Activated CD8-positive, alpha-beta T cell treated with anti-CD3 and anti-CD28 coated beads for 36 hours (primary cell): ENCODE measurements at regions not wholly inside any gene's neighbourhood (a gene's known extent, or its start where the extent isn't known, plus 50 kb on each side); places are given as distances from the start of the nearest gene placed in this dataset.
"Not testable (repeated sequence)": the region's sequence is repeated elsewhere in the genome, so short reads cannot be mapped to it uniquely, and the experiment has no call there.

ENCODE experiments used
- ATAC-seq: fragments of 200-7000 bp; cut with Tn5 transposase; one replicate; pipeline ENCODE4 v1.10.0; 2021; ENCODE audit warnings: mild to moderate bottlenecking, moderate library complexity
- CTCF ChIA-PET: fragments of 350-600 bp; sonication (Branson Sonifier 250); formaldehyde crosslinking; loops from one replicate; lab custom pipeline; 2021; ENCODE audit warnings: antibody characterized with exemption; lab: Charles Lee
- POLR2A ChIA-PET: fragments of 350-600 bp; sonication (Branson Sonifier 250); formaldehyde crosslinking; loops from one replicate; lab custom pipeline; 2021; ENCODE audit warnings: antibody characterized with exemption; lab: Charles Lee
- DNase-seq: peaks from one replicate; pipeline ENCODE4 v3.0.0-alpha.2; 2020
- H3K27ac Mint-ChIP-seq: one replicate; pipeline ENCODE4 v1.8.0; 2021; ENCODE audit warnings: mild to moderate bottlenecking, mixed read lengths
- H3K27me3 Mint-ChIP-seq: one replicate; pipeline ENCODE4 v1.8.0; 2021; ENCODE audit warnings: mixed read lengths
- H3K36me3 Mint-ChIP-seq: one replicate; pipeline ENCODE4 v1.8.0; 2021; ENCODE audit warnings: low read depth, mixed read lengths
- H3K4me1 Mint-ChIP-seq: one replicate; pipeline ENCODE4 v1.8.0; 2021; ENCODE audit warnings: low read depth, mixed read lengths
- H3K4me3 Mint-ChIP-seq: one replicate; pipeline ENCODE4 v1.8.0; 2021; ENCODE audit warnings: mild to moderate bottlenecking, moderate library complexity, mixed read lengths
- H3K9me3 Mint-ChIP-seq: one replicate; pipeline ENCODE4 v1.8.0; 2021; ENCODE audit warnings: mixed read lengths
- intact Hi-C: fragments of 100-400 bp; cut with micrococcal nuclease; formaldehyde crosslinking; loops from one replicate; pipeline ENCODE4 v1.10.0; 2022
- TF ChIP-seq, protein P1 (sequence below): fragments of 200-600 bp; IDR thresholded peaks from one replicate; pipeline ENCODE4 v1.8.0; 2022; ENCODE audit warnings: antibody characterized with exemption, mild to moderate bottlenecking

GRCh38 chr4:12445711-12446235, 1017.1 kb upstream of the HS3ST1 start:
- ChIA-PET POLR2A (no interaction called here), CTCF (no interaction called here)
- TF ChIP-seq, protein P1, sequence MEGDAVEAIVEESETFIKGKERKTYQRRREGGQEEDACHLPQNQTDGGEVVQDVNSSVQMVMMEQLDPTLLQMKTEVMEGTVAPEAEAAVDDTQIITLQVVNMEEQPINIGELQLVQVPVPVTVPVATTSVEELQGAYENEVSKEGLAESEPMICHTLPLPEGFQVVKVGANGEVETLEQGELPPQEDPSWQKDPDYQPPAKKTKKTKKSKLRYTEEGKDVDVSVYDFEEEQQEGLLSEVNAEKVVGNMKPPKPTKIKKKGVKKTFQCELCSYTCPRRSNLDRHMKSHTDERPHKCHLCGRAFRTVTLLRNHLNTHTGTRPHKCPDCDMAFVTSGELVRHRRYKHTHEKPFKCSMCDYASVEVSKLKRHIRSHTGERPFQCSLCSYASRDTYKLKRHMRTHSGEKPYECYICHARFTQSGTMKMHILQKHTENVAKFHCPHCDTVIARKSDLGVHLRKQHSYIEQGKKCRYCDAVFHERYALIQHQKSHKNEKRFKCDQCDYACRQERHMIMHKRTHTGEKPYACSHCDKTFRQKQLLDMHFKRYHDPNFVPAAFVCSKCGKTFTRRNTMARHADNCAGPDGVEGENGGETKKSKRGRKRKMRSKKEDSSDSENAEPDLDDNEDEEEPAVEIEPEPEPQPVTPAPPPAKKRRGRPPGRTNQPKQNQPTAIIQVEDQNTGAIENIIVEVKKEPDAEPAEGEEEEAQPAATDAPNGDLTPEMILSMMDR: no peak
- H3K27me3 Mint-ChIP-seq: no peaks in the 10 kb centered on the region
- intact Hi-C loops: no loop called here
- H3K9me3 Mint-ChIP-seq: peaks cover 2% of the 10 kb centered on the region
- H3K27ac Mint-ChIP-seq: no peak overlapping the region
- DNase-seq (no peak), ATAC-seq (no peak)
- H3K4me1 Mint-ChIP-seq: no peaks in the 10 kb centered on the region
- no peak overlapping the region for H3K4me3 Mint-ChIP-seq
- no peaks in the 10 kb centered on the region for H3K36me3 Mint-ChIP-seq

DNA sequence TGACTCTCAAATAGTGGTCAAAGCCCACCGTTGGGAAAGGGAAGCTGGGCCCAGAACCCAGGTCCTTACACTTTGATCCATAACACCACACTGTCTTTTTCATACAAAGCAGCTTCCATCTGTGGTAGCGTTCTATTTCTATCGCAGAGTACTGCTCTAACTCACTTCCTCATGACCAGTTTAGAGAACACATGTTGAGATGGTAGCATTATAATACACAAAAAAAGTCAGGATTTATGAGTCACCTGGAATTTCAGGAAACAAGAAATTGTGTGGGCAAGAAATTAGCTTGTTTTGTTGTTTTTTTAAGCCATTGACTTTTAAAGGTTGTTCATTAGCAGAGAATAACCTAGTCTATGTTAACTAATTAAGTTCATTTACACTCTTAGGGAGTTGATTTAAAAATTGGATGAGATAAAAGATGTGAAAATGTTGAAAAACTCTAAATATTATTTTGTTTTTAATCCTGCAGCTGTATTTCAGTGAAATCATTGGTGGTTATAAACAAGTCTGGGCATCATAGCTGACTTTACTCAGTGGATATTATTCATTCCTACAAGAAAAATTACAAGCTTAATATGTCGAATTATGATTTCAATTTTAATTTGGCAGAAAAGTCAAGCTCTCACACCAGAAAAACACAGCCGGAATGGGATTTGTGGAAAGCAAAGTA, 1011.1 kb upstream of the HS3ST1 start:
- intact Hi-C loops: no loop called here
- ChIA-PET POLR2A (no interaction called here), CTCF (no interaction called here)
- TF ChIP-seq, protein P1: no peak
- ATAC-seq (no peak), DNase-seq (no peak)
- no peak overlapping the region for H3K4me3 Mint-ChIP-seq
- no peaks in the 10 kb centered on the region for H3K27me3 Mint-ChIP-seq
- H3K9me3 Mint-ChIP-seq: no peaks in the 10 kb centered on the region
- H3K4me1 Mint-ChIP-seq: no peaks in the 10 kb centered on the region
- no peaks in the 10 kb centered on the region for H3K36me3 Mint-ChIP-seq
- no peak overlapping the region for H3K27ac Mint-ChIP-seq

- ATAC-seq, intact Hi-C loops, DNase-seq: not testable (repeated sequence)
These were observed 1002.6 kb upstream of the HS3ST1 start for GRCh38 chr4:12431259-12431658.

GRCh38 chr4:12421364-12421763, 992.7 kb upstream of the HS3ST1 start:
- Mint-ChIP-seq H3K27me3 (no peaks in the 10 kb centered on the region), H3K4me1 (no peaks in the 10 kb centered on the region), H3K27ac (no peak overlapping the region), H3K4me3 (no peak overlapping the region), H3K9me3 (peaks cover 3% of the 10 kb centered on the region), H3K36me3 (no peaks in the 10 kb centered on the region)
- ChIA-PET POLR2A (no interaction called here), CTCF (no interaction called here)
- no peak for DNase-seq
- TF ChIP-seq, protein P1: no peak
- intact Hi-C loops: no loop called here
- ATAC-seq: no peak

More at GRCh38 chr4:12431259-12431658, 1002.6 kb upstream of the HS3ST1 start:
- POLR2A ChIA-PET, H3K9me3 Mint-ChIP-seq, CTCF ChIA-PET, H3K27ac Mint-ChIP-seq, H3K27me3 Mint-ChIP-seq, H3K4me1 Mint-ChIP-seq, H3K4me3 Mint-ChIP-seq, H3K36me3 Mint-ChIP-seq: not testable (repeated sequence)

- TF ChIP-seq, protein P1: no peak
- no peak overlapping the region for H3K4me3 Mint-ChIP-seq
- intact Hi-C loops: no loop called here
- ATAC-seq: no peak
- ChIA-PET CTCF (no interaction called here), POLR2A (no interaction called here)
- no peaks in the 10 kb centered on the region for H3K4me1 Mint-ChIP-seq
- H3K27ac Mint-ChIP-seq: no peak overlapping the region
- H3K9me3 Mint-ChIP-seq: no peaks in the 10 kb centered on the region
- no peak for DNase-seq
- no peaks in the 10 kb centered on the region for H3K27me3 Mint-ChIP-seq
- no peaks in the 10 kb centered on the region for H3K36me3 Mint-ChIP-seq
These were observed 988.1 kb upstream of the HS3ST1 start for GRCh38 chr4:12416755-12417154.
